ENCODE measurements at regions not wholly inside any gene's neighbourhood (a gene's known extent, or its start where the extent isn't known, plus 50 kb on each side); places are given as distances from the start of the nearest gene placed in this dataset.

GRCh38 chr4:160212078-160212477 lies 1109.2 kb downstream of the RAPGEF2 start:
- TF ChIP-seq CTCF (IDR thresholded peaks at IDR 0.05) (no peak), POLR2A (IDR thresholded peaks at IDR 0.05) (no peak)
